IMR-90 (cell line): ENCODE measurements at regions not wholly inside any gene's neighbourhood (a gene's known extent, or its start where the extent isn't known, plus 50 kb on each side); places are given as distances from the start of the nearest gene placed in this dataset.

Experiments used
- ATAC-seq: fragments of 200-7000 bp; cut with Tn5 transposase; 2 replicates; pipeline ENCODE4 v1.9.1; 2020; ENCODE audit warnings: low read depth, mild to moderate bottlenecking, moderate library complexity
- BruUV-seq: library from RNA; stranded (reverse); fragments of 400-500 nt; replicated peaks from 2 replicates; lab custom pipeline; 2021; lab: Mats Ljungman, UMichigan
- CTCF ChIA-PET: fragments of 300-600 bp; formaldehyde crosslinking; extraction: SDS; loops from one replicate; lab custom pipeline; 2021; ENCODE audit warnings: antibody characterized with exemption; lab: Yijun Ruan, JAX
- POLR2A ChIA-PET: fragments of 300-600 bp; sonication (Branson Sonifier 250); formaldehyde crosslinking; loops from one replicate; lab custom pipeline; 2022; ENCODE audit warnings: antibody characterized with exemption; ENCODE audit not compliant: unreplicated experiment; lab: Charles Lee
- DNase-seq: peaks from one replicate; pipeline ENCODE4 v3.0.0; 2013
- H2AFZ ChIP-seq: replicated peaks from 2 replicates; pipeline ENCODE3; 2013; ENCODE audit warnings: low read length, mild to moderate bottlenecking; ENCODE audit not compliant: poor library complexity
- H2AK5ac ChIP-seq: 2 replicates; pipeline ENCODE4 v1.6.1; 2013; ENCODE audit warnings: low read depth, low read length, inconsistent platforms
- H2AK9ac ChIP-seq: replicated peaks from 2 replicates; pipeline ENCODE3; 2013; ENCODE audit warnings: mild to moderate bottlenecking, low read depth, low read length, moderate library complexity; ENCODE audit not compliant: poor library complexity
- H2BK120ac ChIP-seq: 2 replicates; pipeline ENCODE4 v1.6.1; 2013; ENCODE audit warnings: low read depth, low read length, inconsistent platforms
- H2BK15ac ChIP-seq: 3 replicates; pipeline ENCODE4 v1.6.1; 2013; ENCODE audit warnings: low read depth, low read length, inconsistent platforms
- H2BK20ac ChIP-seq: 2 replicates; pipeline ENCODE4 v1.6.1; 2013; ENCODE audit warnings: low read depth, mild to moderate bottlenecking, inconsistent platforms, low read length, moderate library complexity
- H2BK5ac ChIP-seq: 2 replicates; pipeline ENCODE4 v1.6.1; 2013; ENCODE audit warnings: mild to moderate bottlenecking, low read depth, low read length, inconsistent platforms; ENCODE audit not compliant: poor library complexity, severe bottlenecking
- H3K14ac ChIP-seq: replicated peaks from 2 replicates; pipeline ENCODE4 v1.6.1; 2013; ENCODE audit warnings: low read depth, low read length, inconsistent platforms
- H3K18ac ChIP-seq: 2 replicates; pipeline ENCODE4 v1.6.1; 2013; ENCODE audit warnings: low read depth, low read length, control low read depth
- H3K23ac ChIP-seq: 2 replicates; pipeline ENCODE4 v1.6.1; 2013; ENCODE audit warnings: low read depth, low read length, inconsistent platforms
- H3K27ac ChIP-seq: 2 replicates; pipeline ENCODE4 v1.5.1; 2013; ENCODE audit warnings: mild to moderate bottlenecking, control low read depth, low read length; ENCODE audit not compliant: insufficient read depth
- H3K27me3 ChIP-seq: 2 replicates; pipeline ENCODE4 v1.6.1; 2013; ENCODE audit warnings: low read length; ENCODE audit not compliant: control insufficient read depth, insufficient read depth
- H3K36me3 ChIP-seq: 2 replicates; pipeline ENCODE4 v1.6.1; 2013; ENCODE audit warnings: low read length, mixed read lengths; ENCODE audit not compliant: control insufficient read depth, insufficient read depth
- H3K4ac ChIP-seq: 2 replicates; pipeline ENCODE4 v1.6.1; 2013; ENCODE audit warnings: low read depth, low read length, inconsistent platforms
- H3K4me1 ChIP-seq: 2 replicates; pipeline ENCODE4 v1.6.1; 2013; ENCODE audit warnings: low read length, mixed read lengths; ENCODE audit not compliant: control insufficient read depth, insufficient read depth
- H3K4me2 ChIP-seq: 2 replicates; pipeline ENCODE4 v1.6.1; 2013; ENCODE audit warnings: low read depth, mild to moderate bottlenecking, control low read depth, low read length, moderate library complexity
- H3K4me3 ChIP-seq: 2 replicates; pipeline ENCODE4 v1.5.1; 2013; ENCODE audit warnings: low read depth, mild to moderate bottlenecking, control low read depth, low read length, moderate library complexity; ENCODE audit not compliant: insufficient read depth
- H3K56ac ChIP-seq: 2 replicates; pipeline ENCODE4 v1.6.1; 2013; ENCODE audit warnings: low read length, inconsistent platforms; ENCODE audit not compliant: insufficient read depth; ENCODE audit errors: extremely low read depth
- H3K79me1 ChIP-seq, 2 experiments: 2 replicates each; pipeline ENCODE4 v1.6.1; 2013; ENCODE audit warnings: low read length in 2 of 2, inconsistent platforms in 1 of 2, low read depth in 1 of 2
- H3K9ac ChIP-seq: 2 replicates; pipeline ENCODE4 v1.6.1; 2013; ENCODE audit warnings: low read depth, low read length, control low read depth
- H3K9me1 ChIP-seq: 2 replicates; pipeline ENCODE4 v1.6.1; 2013; ENCODE audit warnings: low read length, inconsistent platforms; ENCODE audit not compliant: insufficient read depth
- H3K9me3 ChIP-seq: 2 replicates; pipeline ENCODE4 v1.6.1; 2013; ENCODE audit warnings: low read length; ENCODE audit not compliant: control insufficient read depth, insufficient read depth
- H4K20me1 ChIP-seq: 2 replicates; pipeline ENCODE4 v1.6.1; 2013; ENCODE audit warnings: low read length, inconsistent platforms; ENCODE audit not compliant: insufficient read depth
- H4K5ac ChIP-seq: 2 replicates; pipeline ENCODE4 v1.6.1; 2013; ENCODE audit warnings: mild to moderate bottlenecking, low read depth, low read length, control low read depth
- H4K8ac ChIP-seq, 2 experiments: 2 replicates each; pipeline ENCODE4 v1.6.1; 2013; ENCODE audit warnings: low read depth in 2 of 2, low read length in 2 of 2, control low read depth in 1 of 2, inconsistent platforms in 1 of 2
- H4K91ac ChIP-seq: 2 replicates; pipeline ENCODE4 v1.6.1; 2013; ENCODE audit warnings: low read depth, low read length, inconsistent platforms; ENCODE audit not compliant: insufficient read depth
- BHLHE40 ChIP-seq: fragments of 150-350 bp; IDR thresholded peaks from 2 replicates; pipeline ENCODE4 v1.6.1; 2016; ENCODE audit warnings: mild to moderate bottlenecking, low read depth, low read length
- CHD1 ChIP-seq: IDR thresholded peaks from 2 replicates; pipeline ENCODE4 v1.6.1; 2012; ENCODE audit warnings: low read depth, low read length, improper control_type of control experiment
- ELK1 ChIP-seq: fragments of 150-350 bp; IDR thresholded peaks from 2 replicates; pipeline ENCODE4 v1.6.1; 2016; ENCODE audit warnings: low read depth, mild to moderate bottlenecking, low read length, moderate library complexity, borderline replicate concordance
- MAFK ChIP-seq: IDR thresholded peaks from 2 replicates; pipeline ENCODE4 v1.6.1; 2012; ENCODE audit warnings: low read depth, low read length, improper control_type of control experiment
- MXI1 ChIP-seq: IDR thresholded peaks from 2 replicates; pipeline ENCODE4 v1.6.1; 2012; ENCODE audit warnings: low read depth, mild to moderate bottlenecking, low read length, moderate library complexity, borderline replicate concordance
- NFE2L2 ChIP-seq: fragments of 150-350 bp; IDR thresholded peaks from 2 replicates; pipeline ENCODE4 v1.6.1; 2016; ENCODE audit warnings: low read depth, mild to moderate bottlenecking, low read length
- POLR2A ChIP-seq: IDR thresholded peaks from 2 replicates; pipeline ENCODE4 v1.6.1; 2012; ENCODE audit warnings: mild to moderate bottlenecking, low read depth, low read length
- RCOR1 ChIP-seq: IDR thresholded peaks from 2 replicates; pipeline ENCODE4 v1.6.1; 2012; ENCODE audit warnings: mild to moderate bottlenecking, low read length, improper control_type of control experiment; ENCODE audit not compliant: insufficient replicate concordance
- RFX5 ChIP-seq: IDR thresholded peaks from 2 replicates; pipeline ENCODE4 v1.8.0; 2012; ENCODE audit warnings: low read depth, mild to moderate bottlenecking, low read length, moderate library complexity
- SMC3 ChIP-seq: fragments of 150-350 bp; IDR thresholded peaks from 2 replicates; pipeline ENCODE4 v1.6.1; 2016; ENCODE audit warnings: low read depth, mild to moderate bottlenecking, antibody characterized with exemption, low read length, moderate library complexity
- WGBS, 2 experiments: methylation state at CpG; one replicate each; pipeline versions ENCODE4 v1.1.5 to v1.1.7; 2013; ENCODE audit warnings: missing lambda C conversion rate in 2 of 2; ENCODE audit not compliant: insufficient read length in 1 of 2; ENCODE audit errors: extremely low coverage in 2 of 2; 5-methylcytosine and 5-hydroxymethylcytosine counted together
- dilution Hi-C: fragments of 300-500 bp; cut with HindIII; formaldehyde crosslinking; loops from one replicate; pipeline ENCODE4 v1.14.3; 2018; ENCODE audit warnings: low sequenced_read_pairs; ENCODE audit not compliant: unreplicated experiment
- in situ Hi-C: fragments of 300-500 bp; cut with MboI; formaldehyde crosslinking; loops from 3 replicates; pipeline ENCODE4 v1.14.3; 2019; ENCODE audit warnings: low sequenced_read_pairs, inconsistent platforms, mixed read lengths
- intact Hi-C: fragments of 100-400 bp; cut with micrococcal nuclease; formaldehyde crosslinking; loops from 2 replicates; pipeline ENCODE4 v1.10.0; 2022
- TF ChIP-seq, protein P1 (sequence below): fragments of 150-350 bp; IDR thresholded peaks from 2 replicates; pipeline ENCODE4 v1.6.1; 2017; ENCODE audit warnings: mild to moderate bottlenecking, antibody characterized with exemption, low read length, low read depth
- TF ChIP-seq, protein P2 (sequence below): conservative IDR thresholded peaks from 2 replicates; pipeline ENCODE4 v1.5.1; 2012; ENCODE audit warnings: mild to moderate bottlenecking, low read depth, low read length, improper control_type of control experiment

DNA sequence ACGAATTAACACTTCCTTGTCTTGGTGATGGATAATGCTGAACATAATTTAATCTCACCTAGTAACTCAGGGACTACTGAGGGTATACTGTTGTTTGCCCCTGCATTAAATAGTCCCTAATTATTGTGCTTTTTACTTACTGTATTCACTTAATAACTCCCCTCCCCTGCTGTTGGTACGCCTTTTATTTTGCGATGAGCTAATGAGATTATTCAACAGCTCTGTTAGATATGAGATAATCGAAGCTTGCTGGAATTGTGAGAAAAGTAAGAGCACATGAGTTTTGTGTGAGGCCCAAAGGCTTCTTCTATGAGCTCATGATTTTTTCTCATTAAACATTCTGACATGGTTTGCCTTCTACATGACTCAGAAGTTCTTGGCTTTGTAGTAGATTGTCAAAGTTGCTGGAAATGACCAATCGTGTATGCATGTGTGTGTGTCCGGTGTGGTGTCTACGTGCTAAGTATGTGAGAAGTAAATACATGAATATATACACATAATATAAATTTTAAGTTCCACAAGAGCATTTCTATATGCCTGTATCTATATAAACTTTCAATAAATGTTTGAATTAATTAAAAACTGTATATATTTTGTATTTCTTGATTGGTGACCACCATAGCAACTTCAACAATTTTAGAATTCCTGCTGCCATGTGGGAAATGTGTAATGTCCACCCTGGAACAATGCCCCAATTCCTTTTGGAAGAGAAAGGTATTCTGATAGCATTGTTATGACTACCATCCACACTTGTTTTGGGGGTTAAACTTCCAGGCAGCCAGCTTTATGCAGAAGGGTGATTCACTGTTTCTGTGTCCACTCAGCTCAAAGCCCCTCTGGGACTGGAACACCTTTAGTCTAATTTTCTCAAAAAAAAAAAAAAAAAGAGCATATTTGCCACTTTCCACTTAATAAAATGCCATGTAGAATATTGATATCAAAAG, 106.2 kb downstream of the SAMD9 start (continued):
- TF ChIP-seq ELK1 (no peak), NFE2L2 (peak; percentile 38; the same call in 1 of the 2 replicates)

DNA sequence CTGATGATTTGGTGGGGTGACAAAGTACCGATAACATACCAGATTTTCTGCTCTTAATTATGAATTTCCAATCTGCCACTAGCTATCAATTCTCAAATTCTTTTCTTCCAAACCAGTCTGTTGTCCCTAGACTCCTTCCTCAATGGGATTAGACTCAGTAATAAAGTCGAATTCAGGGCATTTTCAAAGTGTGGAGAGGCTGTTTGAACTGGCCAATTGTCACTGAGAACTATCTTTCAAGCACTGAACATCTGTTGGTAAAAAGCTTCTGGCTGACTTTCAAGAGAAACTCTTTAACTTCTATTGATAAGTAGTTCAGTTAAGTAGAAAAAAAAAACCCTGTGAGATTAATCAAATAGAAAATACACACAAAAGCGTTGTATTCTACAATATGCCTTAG, 108.9 kb downstream of the SAMD9 start:
- CTCF ChIA-PET, result interaction anchor here (0.6 kb wide), 1 partner anchor 205 kb away, joined by 3 read pairs; no protein-coding TSS in a partner anchor
- POLR2A ChIA-PET, result no interaction called here
- intact Hi-C loops, result no loop called here
- TF ChIP-seq BHLHE40 (no peak), SMC3 (no peak), MAFK (no peak), NFE2L2 (no peak), RCOR1 (no peak), POLR2A (no peak), CHD1 (no peak), RFX5 (no peak), MXI1 (no peak)
- TF ChIP-seq, protein P1, sequence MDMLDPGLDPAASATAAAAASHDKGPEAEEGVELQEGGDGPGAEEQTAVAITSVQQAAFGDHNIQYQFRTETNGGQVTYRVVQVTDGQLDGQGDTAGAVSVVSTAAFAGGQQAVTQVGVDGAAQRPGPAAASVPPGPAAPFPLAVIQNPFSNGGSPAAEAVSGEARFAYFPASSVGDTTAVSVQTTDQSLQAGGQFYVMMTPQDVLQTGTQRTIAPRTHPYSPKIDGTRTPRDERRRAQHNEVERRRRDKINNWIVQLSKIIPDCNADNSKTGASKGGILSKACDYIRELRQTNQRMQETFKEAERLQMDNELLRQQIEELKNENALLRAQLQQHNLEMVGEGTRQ, result no peak
- TF ChIP-seq, protein P2, sequence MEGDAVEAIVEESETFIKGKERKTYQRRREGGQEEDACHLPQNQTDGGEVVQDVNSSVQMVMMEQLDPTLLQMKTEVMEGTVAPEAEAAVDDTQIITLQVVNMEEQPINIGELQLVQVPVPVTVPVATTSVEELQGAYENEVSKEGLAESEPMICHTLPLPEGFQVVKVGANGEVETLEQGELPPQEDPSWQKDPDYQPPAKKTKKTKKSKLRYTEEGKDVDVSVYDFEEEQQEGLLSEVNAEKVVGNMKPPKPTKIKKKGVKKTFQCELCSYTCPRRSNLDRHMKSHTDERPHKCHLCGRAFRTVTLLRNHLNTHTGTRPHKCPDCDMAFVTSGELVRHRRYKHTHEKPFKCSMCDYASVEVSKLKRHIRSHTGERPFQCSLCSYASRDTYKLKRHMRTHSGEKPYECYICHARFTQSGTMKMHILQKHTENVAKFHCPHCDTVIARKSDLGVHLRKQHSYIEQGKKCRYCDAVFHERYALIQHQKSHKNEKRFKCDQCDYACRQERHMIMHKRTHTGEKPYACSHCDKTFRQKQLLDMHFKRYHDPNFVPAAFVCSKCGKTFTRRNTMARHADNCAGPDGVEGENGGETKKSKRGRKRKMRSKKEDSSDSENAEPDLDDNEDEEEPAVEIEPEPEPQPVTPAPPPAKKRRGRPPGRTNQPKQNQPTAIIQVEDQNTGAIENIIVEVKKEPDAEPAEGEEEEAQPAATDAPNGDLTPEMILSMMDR, result no peak

More for the DNA sequence above, 108.9 kb downstream of the SAMD9 start:
- Histone ChIP-seq H3K18ac (no peak overlapping the region), H3K4me1 (peaks cover 8% of the 10 kb centered on the region; the same call in 1 of the 2 replicates), H3K27me3 (no peaks in the 10 kb centered on the region), H3K9ac (no peak overlapping the region), H4K91ac (no peak overlapping the region), H3K23ac (no peak overlapping the region), H4K5ac (no peak overlapping the region), H2BK20ac (no peak overlapping the region), H3K4me3 (no peak overlapping the region), H3K9me1 (0 out of 2 replicates have a peak, but pooled peaks cover 3% of the 10 kb centered on the region), H3K9me3 (no peaks in the 10 kb centered on the region), H2BK15ac (no peak overlapping the region), H3K4ac (no peak overlapping the region), H2BK120ac (no peak overlapping the region), H3K56ac (no peak overlapping the region), H2AK5ac (no peak overlapping the region), H3K79me1 (0 out of 4 replicates have a peak, but pooled peaks cover 0 to 6% of the 10 kb centered on the region in 2 experiments), H2AK9ac (no peak overlapping the region), H4K8ac (no peak overlapping the region), H2BK5ac (no peak overlapping the region), H3K4me2 (no peak overlapping the region), H3K36me3 (no peaks in the 10 kb centered on the region), H3K14ac (no peak overlapping the region), H2AFZ (no peak overlapping the region), H3K27ac (no peak overlapping the region), H4K20me1 (no peaks in the 10 kb centered on the region)
- in situ Hi-C loops, result no loop called here
- no CpG with 5 or more reads among the region's 3 CpGs for WGBS, 2 experiments
- ATAC-seq, result no peak
- DNase-seq, result no peak
- no TSS peak for BruUV-seq
- dilution Hi-C loops, result no loop called here
